ENCODE measurements at regions not wholly inside any gene's neighbourhood (a gene's known extent, or its start where the extent isn't known, plus 50 kb on each side); places are given as distances from the start of the nearest gene placed in this dataset.
"Not testable (repeated sequence)": the region's sequence is repeated elsewhere in the genome, so short reads cannot be mapped to it uniquely, and the experiment has no call there.

DNA sequence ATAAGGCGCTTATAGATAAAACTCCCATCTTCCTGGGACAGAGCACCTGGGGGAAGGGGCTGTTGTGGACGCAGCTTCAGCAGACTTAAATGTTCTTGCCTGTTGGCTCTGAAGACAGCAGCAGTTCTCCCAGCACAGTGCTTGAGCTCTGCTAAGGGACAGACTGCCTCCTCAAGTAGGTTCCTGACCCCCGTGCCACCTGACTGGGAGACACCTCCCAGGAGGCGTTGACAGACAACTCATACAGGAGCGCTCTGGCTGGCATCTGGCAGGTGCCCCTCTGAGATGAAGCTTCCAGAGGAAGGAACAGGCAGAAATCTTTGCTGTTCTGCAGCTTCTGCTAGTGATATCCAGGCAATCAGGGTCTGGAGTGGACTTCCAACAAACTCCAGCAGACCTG is 383.1 kb upstream of the EMCN start:
- not testable (repeated sequence) for DNase-seq

DNA sequence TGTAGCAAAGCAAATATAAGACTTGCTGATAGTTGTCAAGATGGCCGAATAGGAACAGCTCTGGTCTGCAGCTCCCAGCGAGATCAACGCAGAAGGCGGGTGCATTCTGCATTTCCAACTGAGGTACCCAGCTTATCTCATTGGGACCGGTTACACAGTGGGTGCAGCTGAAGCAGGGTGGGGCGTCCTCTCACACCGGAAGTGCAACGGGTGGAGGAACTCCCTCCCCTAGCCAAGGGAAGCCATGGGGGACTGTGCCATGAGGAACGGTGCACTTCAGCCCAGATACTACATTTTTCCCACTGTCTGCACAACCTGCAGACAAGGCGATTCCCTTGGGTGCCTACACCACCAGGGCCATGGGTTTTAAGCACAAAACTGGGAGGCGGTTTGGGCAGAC is 382.3 kb upstream of the EMCN start:
- no peak for DNase-seq

DNA sequence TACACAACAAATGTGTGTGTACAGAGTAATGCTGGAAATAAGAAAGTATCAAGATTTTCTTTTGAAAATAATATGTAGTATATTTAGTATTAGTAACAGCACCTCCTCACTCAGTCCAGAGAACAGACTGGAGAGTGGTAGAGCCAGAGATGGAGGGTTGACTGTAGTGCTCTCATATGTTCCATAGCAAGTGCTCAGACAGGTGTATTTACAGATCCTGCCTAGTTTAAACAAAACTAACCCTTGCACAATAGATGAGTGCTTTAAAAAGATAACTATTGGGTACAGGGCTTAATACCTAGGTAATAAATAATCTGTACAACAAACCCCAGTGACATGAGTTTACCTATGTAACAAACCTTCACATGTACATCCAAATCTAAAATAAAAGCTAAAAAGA is 381.0 kb upstream of the EMCN start:
- DNase-seq: no peak

DNA sequence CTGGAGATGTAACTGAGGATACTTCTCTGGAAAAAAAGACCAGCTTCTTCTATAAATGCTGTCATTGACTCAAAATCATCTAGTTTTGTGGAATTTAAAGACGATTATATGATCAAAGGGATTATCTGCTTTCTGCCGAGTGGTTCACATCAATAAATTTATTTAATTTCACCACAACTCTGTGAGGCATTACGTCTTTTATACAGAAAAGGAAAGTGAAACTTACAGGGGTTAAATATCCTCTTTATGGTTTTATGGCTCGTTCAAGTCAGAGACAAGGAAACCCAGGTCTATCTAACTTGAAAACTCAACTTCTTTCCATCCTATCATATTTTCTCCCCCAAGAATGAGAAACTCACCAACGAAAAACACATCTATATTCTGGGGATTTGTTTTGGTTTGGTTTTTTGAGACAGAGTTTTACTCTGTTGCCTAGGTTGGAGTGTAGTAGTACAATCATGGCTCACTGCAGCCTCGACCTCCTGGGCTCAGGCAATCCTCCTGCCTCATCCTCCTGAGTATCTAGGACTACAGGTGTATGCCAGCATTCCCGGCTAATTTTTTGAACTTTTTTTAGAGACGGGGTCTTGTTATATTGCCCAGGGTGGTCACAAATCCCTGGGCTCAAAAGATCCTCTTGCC is 377.9 kb upstream of the EMCN start:
- no peak for DNase-seq

DNA sequence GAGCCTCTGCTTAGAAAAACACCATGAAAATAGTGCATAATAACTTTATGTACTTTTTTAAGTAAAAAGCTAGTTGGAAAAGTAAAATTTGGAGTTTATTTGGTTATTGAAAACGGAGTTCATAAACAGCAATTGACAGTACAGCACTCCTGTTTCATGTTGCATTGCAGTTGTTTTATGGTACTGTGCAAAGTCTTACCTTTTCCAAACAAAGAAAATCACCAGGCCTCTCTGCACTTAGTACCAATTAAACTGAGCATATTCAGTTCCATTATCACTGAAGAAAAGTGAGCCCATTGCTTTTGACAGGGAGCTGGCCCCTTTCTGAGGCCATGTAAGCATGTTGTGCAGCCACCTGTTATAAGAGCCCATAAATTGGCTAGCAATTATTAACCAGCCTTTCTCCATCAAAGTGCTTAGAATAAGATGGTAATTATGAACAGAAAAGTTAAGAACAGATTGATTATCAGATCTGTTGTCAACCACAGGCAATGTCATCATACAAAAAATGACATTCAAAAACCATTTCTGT is 376.6 kb upstream of the EMCN start:
- DNase-seq: no peak

DNA sequence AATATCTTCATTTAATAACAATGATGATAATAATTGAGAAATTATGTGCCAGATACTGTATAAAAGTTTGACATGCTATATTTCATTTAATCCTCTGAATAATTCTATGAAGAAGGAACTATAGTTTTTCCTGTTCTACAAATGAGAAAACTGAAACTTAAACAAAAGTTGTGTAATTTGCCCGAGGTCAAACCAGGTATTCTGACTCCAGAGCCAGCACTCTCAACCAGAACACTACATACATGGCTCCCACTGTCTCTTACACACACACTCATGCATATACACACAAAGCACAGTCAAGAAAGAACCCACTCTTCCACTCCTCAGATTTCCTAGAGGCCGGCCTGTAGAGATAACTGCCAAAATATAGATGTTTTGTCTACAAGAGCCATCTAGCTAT is 374.0 kb upstream of the EMCN start:
- no peak for DNase-seq

DNA sequence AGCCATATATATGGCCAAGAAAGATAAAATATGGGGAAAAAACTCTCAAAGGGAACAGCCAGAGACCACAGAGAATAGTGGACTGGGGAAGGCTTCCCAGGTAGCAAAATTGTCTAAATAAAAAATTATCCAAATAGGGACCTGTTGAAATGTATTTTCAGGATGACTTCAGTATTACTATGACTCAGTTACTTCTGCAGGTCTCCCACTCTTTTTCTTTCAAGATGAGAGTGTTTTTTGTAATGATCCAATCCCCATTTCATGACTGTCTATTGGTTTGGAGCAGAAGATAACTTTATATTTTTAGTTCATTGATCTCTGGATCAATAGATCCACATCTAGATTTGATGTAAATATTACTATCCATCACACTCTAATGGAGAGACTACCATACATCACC is 372.1 kb upstream of the EMCN start:
- DNase-seq: no peak

DNA sequence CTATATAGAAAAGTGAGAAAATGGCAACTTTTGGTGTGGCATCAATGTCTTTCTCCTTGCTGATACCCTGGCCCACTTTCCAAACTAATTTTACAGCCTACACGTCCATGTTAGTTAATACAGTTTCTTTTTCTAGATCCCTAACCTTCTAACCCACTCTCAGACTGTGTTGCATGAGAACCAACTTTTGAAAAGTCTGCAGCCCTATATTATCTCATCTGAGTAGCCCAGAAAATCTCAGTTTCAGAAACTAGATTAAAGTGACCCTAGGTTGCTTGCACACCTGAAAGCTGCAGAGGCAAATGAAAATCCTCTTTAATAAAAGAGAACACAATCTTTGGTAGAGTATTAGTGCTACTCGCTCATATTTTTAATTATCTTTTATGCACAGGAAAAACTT is 371.6 kb upstream of the EMCN start:
- no peak for DNase-seq

DNA sequence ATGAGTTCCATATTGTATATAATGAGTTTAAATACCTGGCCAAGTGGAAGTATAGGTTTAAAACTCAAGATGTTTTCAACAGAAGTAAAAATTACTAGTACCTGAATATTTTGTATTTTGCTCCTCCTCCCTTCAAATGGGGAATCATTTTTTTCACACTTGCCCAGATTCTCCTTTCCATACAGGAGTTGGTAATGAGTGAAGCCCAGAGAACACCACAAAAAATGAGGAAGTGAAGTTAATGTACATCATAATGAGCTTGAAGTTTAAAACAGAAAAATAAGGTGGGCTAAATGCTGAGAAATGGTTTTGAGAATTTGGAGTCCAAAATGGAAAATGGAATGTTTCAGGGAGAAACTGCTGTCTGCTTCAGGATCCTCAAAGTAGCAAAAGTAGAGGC is 364.8 kb upstream of the EMCN start:
- no peak for DNase-seq

DNA sequence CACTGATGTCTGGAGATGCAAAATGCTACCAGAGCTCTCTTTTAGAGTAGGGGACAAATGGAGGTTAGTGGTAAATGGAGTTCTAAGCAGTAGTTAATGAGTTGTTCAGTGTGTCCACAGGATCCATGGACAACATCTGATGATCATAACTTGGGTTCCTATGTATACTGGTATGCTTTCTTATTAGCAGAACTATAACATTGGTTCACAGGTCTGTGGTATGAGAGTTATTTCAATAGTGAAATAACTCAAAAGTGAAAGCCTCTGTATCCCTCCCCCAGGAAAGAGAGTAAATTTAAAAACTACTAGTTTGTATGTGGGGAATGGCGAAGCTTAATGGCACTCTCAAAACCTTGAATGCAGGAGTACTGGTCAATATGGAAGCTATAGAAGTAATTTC is 363.5 kb upstream of the EMCN start:
- DNase-seq: no peak

DNA sequence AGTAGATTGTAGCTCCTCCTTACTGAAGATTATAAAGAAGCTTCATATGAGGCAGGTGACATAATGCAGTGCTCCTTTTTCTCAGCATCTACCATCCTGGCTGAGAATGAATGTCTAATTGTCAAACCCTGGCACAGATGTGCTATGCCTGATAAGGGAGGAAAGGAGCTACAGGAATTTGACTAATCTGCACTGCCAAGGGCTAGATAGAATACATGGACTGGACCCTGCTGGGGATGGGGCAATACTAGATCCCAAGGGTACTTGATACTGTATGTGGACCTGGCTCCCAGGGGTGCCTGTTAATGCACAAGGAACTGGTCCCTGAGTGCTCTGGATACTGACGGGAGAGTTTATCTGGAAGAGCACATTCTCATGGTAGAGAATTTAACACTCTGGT is 362.2 kb upstream of the EMCN start:
- DNase-seq: no peak

DNA sequence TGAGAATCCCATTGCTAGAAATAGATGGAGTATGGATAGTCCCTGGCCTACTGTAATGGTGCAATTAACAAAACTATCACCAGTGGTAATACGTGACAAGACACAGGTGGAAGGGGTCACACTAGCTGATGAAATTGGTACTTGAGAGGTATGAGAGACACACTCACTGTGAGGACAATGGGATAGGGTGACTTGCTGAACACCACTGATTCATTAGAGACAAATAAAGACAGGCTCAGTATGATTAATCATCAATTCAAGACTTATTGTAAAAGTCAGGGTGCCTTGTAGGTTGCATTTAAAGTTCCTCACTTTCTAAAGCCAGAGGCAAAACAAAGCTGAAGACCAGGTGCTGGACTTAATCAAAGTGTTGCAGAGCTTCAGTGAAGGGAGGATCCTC is 361.6 kb upstream of the EMCN start:
- DNase-seq: no peak

DNA sequence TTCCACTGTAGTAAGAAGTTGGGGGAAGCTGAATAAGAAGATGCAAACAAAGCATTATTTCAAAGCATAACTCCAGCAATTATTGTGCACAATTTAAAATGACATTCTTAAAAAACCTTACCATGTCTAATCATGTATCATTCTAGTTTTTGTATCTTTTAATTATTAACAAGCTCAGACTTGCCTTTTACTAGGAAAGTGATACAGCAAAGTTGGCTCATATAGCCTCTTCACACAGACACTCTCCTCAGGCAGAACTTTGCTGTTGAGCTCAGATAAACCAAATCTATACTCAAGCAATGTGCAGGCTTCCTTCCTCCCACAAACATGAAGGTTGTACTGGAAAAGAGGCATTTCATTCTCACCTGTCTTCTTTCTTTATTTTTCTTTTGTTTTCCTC is 358.7 kb upstream of the EMCN start:
- DNase-seq: no peak

DNA sequence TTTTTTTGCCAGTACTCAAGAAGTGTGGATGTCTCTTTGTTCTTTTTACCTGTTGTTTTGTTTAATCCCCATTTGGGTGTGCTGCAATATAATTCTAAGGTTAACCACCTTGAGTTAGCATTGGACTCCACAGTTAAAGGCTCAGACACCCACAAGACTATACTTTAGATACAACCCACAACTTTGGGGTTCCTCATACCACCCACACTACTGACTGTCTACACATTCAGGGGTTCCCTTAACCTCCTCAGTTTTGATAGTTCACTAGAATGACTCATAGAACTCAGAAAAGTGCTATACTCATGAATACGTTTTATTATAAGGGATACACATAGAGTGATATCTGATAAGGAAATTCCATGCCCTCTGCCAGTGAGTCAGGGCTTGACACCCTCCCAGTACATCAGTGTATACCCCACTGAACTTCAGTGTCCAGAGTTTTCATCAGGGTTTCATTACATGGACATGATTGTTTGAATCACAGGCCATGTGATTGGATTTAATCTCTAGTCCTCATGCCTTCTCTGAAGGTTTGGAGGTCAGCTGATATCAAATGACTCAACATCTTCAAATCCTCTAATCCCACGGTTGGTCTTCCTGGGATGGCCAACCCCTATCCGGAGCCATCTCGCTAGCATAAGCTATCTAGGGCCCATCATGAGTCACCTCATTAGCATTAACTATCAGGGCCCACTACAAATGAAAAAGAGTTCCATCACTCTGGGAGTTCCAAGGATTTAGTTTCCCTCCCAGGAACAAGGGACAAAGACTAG is 357.7 kb upstream of the EMCN start:
- no peak for DNase-seq

DNA sequence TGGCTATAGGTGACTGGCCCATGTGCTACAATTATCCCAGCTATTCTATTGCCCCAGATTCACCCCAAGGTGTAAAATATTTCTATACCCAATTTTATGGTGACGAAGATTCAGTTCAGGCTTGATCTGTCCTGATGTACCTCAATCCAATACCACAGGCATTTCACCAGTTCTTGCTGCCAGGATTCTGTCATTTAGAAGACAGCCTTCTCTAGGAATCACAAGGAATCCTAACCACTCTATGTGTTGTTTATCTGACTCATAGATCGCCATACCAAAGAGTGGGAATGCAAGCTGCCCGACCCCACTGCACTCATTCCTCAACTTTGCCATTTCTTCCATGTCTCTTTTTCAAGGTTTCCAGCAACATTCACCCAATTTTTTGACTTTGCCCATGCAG is 355.0 kb upstream of the EMCN start:
- DNase-seq: no peak

DNA sequence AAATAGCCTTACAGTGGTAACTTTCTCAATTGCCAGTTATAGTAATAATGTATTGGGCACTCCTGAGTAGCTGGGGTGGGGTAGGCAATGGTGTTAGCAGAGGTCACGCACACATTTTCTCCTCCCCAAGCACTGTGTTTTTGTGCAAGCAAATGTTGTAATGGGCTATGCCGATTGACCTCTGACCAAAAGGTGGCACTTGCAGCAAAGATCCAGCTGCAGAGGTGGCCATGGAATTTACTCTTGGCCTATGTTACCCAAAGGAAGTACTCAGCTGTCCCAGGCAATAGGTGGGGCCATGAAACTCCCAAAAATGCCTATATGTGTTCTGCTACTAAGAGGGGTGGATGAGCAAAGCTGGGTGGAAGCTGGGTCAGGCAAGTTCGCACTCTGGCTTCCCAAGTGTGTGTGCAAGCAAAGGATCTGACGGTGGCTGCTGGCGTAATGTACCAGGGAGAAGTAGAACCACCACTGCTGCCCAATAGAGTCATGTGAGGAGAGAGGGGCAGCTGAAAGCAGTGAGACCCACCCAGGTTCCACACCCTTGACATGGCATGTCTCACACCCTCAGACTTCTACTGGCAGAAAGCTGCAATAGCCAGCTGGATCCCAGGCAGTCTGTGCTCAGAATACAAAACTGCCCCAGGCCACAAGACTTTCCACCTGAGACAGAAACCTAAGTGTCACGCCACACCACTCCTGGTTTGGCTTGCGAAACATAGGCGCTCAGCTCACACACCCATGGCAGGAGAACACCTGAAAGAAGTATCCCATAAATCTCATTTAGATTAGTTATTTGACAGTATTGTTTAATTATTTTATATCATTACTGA is 353.3 kb upstream of the EMCN start:
- no peak for DNase-seq

DNA sequence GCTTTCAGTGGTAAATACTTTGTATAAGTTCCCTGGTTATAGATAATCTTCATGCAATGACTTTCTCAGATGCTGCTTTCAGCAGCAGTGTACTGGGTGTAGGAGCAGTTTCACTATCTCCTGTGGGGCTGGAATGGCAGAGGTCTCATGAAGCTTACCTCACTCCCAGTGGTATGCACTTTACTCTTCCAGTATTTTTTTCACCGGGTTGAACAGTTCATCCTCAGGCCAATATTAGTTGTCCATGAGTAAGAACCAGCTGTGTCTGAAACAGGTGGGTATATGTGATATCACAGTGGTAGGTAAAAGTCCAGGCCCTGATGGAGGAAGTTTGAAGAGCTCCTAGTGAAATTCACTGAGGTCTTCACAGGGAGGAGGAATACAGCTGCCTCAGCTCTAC is 351.5 kb upstream of the EMCN start:
- DNase-seq: no peak

DNA sequence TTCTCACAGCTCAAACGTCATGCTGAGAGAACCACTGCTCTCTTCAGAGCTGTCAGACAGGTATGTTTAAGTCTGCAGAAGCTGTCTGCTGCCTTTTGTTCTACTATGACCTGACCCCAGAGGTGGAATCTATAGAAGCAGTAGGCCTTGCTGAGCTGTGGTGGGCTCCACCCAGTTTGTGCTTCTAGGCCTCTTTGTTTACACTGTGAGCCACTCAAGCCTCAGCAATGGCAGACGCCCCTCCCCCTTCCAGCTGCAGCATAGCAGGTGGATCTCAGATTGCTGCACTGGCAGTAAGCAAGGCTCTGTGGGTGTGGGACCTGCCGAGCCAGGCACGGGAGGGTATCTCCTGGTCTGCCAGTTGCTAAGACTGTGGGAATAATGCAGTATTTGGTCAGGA is 350.5 kb upstream of the EMCN start:
- not testable (repeated sequence) for DNase-seq

DNA sequence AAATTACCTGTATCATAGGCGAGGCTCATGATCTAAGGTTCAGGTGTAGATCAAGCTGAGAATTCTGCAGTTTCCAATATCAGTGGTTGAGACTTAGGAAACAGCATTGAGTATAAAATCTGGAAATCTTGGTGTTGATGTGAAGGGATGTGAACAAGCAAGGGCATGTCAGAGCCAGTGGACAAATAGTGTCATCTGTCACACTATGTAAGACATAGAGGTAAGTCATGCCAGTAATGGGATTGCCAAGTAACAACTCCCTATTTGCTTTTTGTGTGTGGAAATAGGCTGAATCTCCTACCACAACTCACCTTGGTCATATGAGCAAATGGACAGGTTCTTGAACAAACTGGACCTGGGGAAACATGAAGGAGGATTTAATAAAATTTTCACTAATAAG is 334.5 kb upstream of the EMCN start:
- DNase-seq: no peak

DNA sequence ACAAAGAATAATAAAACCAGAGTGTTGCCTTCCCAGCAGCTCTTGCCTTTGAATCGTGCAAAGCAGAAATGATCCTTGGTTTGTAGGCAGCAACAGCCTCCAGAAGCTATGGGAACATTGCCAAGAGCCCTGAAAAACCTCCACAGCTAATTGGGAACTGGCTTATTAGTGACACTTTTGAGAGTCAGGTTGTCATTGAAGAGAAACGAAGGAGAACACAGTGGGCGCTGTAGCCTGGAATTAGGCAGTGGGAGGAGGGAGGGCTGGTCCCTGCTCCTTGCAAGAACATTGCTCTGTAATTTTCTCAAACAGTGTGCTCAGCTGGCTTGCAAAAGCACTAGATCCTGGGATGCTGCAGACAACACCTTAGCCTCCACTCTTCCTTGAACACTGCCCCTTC is 331.5 kb upstream of the EMCN start:
- peak; percentile 22 to 46 for DNase-seq

DNA sequence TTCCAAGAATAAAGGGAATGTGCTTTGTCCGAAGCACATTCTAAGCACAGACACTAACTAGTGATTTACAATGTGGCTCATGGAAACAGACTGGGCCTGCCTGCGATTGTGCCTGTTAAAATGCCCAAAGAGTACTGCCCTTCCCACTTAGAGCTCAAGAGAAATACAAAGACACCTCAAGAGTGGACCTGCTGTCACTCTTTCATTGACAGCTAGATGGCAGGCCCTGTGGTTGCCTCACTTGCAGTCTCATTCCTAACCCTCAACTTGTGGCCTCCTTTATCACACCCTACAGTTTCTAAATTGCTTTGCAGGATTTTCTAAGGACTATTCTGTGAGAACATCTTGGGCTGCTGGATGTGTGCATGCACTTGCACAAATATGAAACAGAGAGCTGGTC is 331.0 kb upstream of the EMCN start:
- peak in 1 of 2 experiments; percentile 23 for DNase-seq

DNA sequence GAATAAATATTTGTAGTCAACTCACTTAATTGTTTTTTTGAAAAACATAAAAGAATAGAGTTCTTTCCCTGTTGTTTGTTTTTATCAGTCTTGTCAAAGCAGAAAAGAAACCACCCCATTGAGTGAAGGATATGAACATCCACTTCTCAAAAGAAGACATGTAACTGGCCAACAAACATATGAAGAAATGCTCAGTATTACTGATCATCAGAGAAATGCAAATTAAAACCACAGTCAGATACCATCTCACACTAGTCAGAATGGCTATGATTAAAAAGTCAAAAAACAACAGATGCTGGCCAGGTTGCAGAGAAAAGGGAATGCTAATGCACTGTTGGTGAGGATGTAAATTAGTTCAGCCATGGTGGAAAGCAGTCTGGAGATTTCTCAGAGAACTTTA is 326.1 kb upstream of the EMCN start:
- DNase-seq: no peak

DNA sequence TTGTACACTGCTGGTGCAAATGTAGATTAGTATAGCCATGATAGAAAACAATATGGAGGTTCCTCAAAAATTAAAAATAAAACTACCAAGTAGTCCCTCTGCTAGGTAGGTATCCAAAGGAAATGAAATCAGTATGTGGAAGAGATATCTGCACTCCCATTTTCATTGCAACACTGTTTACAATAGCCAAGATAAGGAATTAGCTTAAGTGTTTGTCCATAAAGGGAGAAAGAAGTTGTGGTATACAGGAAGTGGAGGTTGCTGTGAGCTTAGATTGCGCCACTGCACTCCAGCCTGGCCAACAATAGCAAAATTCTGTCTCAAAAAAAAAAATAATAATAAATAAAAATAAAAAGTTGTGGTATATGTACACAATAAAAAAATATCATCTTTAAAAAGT is 325.0 kb upstream of the EMCN start:
- no peak for DNase-seq

DNA sequence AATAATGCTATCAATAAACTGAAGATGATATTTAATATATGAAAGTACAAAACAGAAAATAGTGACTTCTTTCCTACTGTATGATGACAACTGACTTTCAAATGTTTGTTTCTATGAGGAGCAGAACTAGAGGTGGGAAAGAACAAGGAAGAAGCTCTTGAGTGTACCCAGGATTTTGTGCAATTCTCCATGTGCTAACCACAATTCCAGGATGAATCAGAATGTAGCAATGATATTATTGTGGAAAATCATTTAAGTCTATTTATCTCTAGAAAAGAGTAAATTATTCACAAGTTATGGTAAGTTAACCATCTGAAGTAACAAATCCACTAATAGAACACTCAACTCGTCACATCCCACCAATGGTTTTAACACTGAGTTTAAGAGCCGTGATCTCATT is 324.1 kb upstream of the EMCN start:
- no peak for DNase-seq
